ACC112 (cell line): ENCODE measurements at regions not wholly inside any gene's neighbourhood (a gene's known extent, or its start where the extent isn't known, plus 50 kb on each side); places are given as distances from the start of the nearest gene placed in this dataset.
A peak's percentile ranks its signal among the peaks of the same experiment; 100 is the strongest.

Source experiments
- H2AFZ ChIP-seq: fragments of 200-600 bp; sonication (generic); one replicate; pipeline ENCODE4 v1.6.0; 2017; ENCODE audit warnings: antibody characterized with exemption, low read length; ENCODE audit not compliant: unreplicated experiment
- H3K27ac ChIP-seq: fragments of 200-600 bp; sonication (generic); 2 replicates; pipeline ENCODE4 v1.5.1; 2014; ENCODE audit warnings: low read depth, mild to moderate bottlenecking, antibody characterized with exemption, low read length, moderate library complexity
- H3K27me3 ChIP-seq: fragments of 200-600 bp; sonication (generic); 2 replicates; pipeline ENCODE4 v1.6.1; 2014; ENCODE audit warnings: mild to moderate bottlenecking, antibody characterized with exemption, low read length, moderate library complexity, mixed read lengths; ENCODE audit not compliant: insufficient read depth
- H3K36me3 ChIP-seq: fragments of 200-600 bp; sonication (generic); 2 replicates; pipeline ENCODE4 v1.6.1; 2016; ENCODE audit warnings: mild to moderate bottlenecking, antibody characterized with exemption, low read length, moderate library complexity, mixed read lengths; ENCODE audit not compliant: insufficient read depth
- H3K4me1 ChIP-seq: fragments of 200-600 bp; sonication (generic); one replicate; pipeline ENCODE4 v1.6.1; 2016; ENCODE audit warnings: low read length, mixed read lengths; ENCODE audit not compliant: insufficient read depth, unreplicated experiment, control insufficient read depth
- H3K4me3 ChIP-seq: fragments of 200-600 bp; sonication (generic); 2 replicates; pipeline ENCODE4 v1.5.1; 2014; ENCODE audit warnings: mild to moderate bottlenecking, low read depth, low read length
- H3K79me2 ChIP-seq: fragments of 200-600 bp; sonication (generic); one replicate; pipeline ENCODE4 v1.6.0; 2016; ENCODE audit warnings: low read length; ENCODE audit not compliant: control insufficient read depth, unreplicated experiment, insufficient read depth

- Histone ChIP-seq H3K27me3 (peaks cover 85% of the 10 kb centered on the region), H3K4me1 (no peaks in the 10 kb centered on the region), H3K27ac (no peak overlapping the region)
Measured at GRCh38 chr15:89421219-89421618, 75.2 kb downstream of the RHCG start.

GRCh38 chr15:89419370-89419984 is 76.9 kb downstream of the RHCG start:
- H3K79me2 ChIP-seq = no peaks in the 10 kb centered on the region
- no peaks in the 10 kb centered on the region for H3K36me3 ChIP-seq
- H3K4me1 ChIP-seq = no peaks in the 10 kb centered on the region
- peaks cover 95% of the 10 kb centered on the region for H3K27me3 ChIP-seq
- H3K27ac ChIP-seq = no peak overlapping the region
- H3K4me3 ChIP-seq = no peak overlapping the region
- H2AFZ ChIP-seq = no peak overlapping the region

More at GRCh38 chr15:89421219-89421618, 75.2 kb downstream of the RHCG start:
- Histone ChIP-seq H2AFZ (no peak overlapping the region), H3K4me3 (no peak overlapping the region), H3K79me2 (no peaks in the 10 kb centered on the region), H3K36me3 (no peaks in the 10 kb centered on the region)

DNA sequence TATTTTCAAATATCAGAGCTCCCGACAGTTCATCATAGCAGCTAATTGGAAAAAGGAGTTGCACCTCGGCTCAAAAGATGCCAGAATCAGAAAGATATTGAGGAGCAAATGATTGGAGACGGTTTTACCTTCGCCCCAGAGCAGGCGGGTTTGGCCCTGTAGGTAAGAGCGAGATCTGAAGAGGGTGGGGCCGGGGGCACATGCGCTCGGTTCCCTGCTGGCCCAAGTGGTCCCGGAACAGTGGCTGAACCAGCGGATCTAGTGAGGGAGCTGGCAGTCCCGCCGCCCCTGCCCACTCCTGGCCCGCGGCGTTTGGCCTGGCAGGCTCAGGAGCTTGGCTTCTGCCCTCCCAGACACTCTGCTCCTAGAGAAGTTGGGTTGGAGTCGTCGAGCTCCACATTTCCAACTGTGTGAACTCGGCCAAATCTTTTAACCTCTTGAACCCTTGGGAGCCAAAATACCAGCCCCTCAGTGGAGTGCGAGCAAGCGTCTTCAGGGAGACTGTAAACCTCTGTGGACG is 79.1 kb downstream of the RHCG start:
- Histone ChIP-seq H3K4me3 (no peak overlapping the region), H3K27ac (no peak overlapping the region), H3K36me3 (no peaks in the 10 kb centered on the region), H3K4me1 (no peaks in the 10 kb centered on the region), H3K27me3 (peaks cover 98% of the 10 kb centered on the region), H3K79me2 (no peaks in the 10 kb centered on the region), H2AFZ (no peak overlapping the region)

- H3K4me1 ChIP-seq = no peaks in the 10 kb centered on the region
- H3K27ac ChIP-seq = no peak overlapping the region
- H3K27me3 ChIP-seq = peaks cover 98% of the 10 kb centered on the region
- H3K79me2 ChIP-seq = no peaks in the 10 kb centered on the region
- H2AFZ ChIP-seq = no peak overlapping the region
- no peak overlapping the region for H3K4me3 ChIP-seq
- H3K36me3 ChIP-seq = no peaks in the 10 kb centered on the region
Measured at GRCh38 chr15:89416339-89417183, 79.8 kb downstream of the RHCG start.

GRCh38 chr15:89414571-89414970 is 79.9 kb upstream of the POLG start:
- Histone ChIP-seq H2AFZ (no peak overlapping the region), H3K79me2 (no peaks in the 10 kb centered on the region), H3K36me3 (no peaks in the 10 kb centered on the region), H3K27ac (no peak overlapping the region), H3K4me1 (no peaks in the 10 kb centered on the region), H3K27me3 (peaks cover 98% of the 10 kb centered on the region), H3K4me3 (no peak overlapping the region)

DNA sequence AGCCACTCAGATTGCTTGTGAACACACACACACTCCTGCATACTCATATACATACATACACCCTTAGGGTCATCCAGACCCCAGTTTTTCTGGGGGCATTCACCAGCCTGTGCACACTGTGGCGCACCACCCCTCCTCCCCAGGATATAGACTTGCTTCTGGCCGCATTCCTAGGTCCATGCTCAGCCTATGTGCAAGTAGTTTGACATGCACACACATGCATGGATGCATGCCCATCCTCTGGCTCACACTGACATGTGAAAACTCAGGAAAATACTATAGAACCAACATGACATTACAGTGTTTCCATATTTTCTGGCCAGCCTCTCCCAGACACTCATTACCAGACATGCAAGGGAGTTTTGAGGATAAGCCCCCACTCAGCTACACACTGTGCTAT is 79.3 kb upstream of the POLG start:
- Histone ChIP-seq H3K4me3 (no peak overlapping the region), H3K4me1 (peaks cover under 1% of the 10 kb centered on the region), H3K27ac (no peak overlapping the region), H3K36me3 (no peaks in the 10 kb centered on the region), H3K79me2 (no peaks in the 10 kb centered on the region), H2AFZ (no peak overlapping the region), H3K27me3 (peaks cover 99% of the 10 kb centered on the region)

DNA sequence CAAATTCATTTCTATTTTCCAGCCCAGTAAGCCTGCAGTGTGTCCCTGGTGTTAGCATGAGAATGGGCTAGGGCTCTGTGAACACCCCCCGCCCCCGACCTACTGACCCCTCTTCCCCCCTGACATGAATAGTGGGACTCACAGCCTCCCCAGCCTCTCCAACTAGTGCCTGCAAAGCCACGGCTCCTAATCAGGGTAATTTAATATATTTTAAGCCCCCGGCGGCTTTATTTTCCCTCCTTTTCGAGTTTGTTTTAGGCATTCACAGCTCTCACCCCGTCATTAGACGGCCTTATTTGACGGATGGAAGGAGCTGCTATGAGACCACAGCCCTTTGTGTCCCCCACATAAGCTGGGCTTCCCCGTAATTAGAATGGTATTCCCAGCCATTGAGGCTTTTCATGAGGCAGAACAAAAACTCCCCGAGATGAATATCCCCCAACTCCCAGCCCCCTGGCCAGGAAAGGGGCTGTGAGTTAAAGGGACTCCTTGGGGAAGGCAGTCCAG is 78.3 kb upstream of the POLG start:
- peaks cover 99% of the 10 kb centered on the region for H3K27me3 ChIP-seq
- H3K36me3 ChIP-seq = no peaks in the 10 kb centered on the region
- no peak overlapping the region for H3K27ac ChIP-seq
- no peaks in the 10 kb centered on the region for H3K79me2 ChIP-seq
- no peak overlapping the region for H2AFZ ChIP-seq
- H3K4me3 ChIP-seq = no peak overlapping the region
- H3K4me1 ChIP-seq = peaks cover 3% of the 10 kb centered on the region

DNA sequence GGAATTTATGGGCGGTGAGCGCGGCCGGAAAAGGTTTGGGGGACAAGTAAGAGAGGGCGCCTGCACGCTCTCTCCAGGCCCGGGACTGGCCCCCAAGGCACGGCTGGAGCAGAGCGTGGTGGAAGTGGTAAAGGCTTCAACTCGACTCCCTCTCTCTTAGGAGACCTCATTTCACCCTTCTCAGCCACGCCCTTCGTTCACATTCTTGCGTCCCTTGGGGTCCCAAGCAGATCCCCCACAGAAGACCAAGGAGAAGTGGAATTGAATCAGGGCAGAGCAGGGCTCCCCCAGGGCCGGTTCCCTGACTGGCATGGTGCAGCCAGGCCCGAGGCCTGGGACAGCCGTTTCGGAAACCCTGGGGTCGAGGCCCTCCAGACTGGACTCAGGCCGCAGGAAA is 75.4 kb upstream of the POLG start:
- Histone ChIP-seq H2AFZ (no peak overlapping the region), H3K4me1 (peaks cover 7% of the 10 kb centered on the region), H3K79me2 (no peaks in the 10 kb centered on the region), H3K36me3 (no peaks in the 10 kb centered on the region), H3K27me3 (peaks cover 100% of the 10 kb centered on the region), H3K4me3 (no peak overlapping the region), H3K27ac (no peak overlapping the region)

GRCh38 chr15:89409184-89410038 is 74.8 kb upstream of the POLG start:
- peaks cover 7% of the 10 kb centered on the region for H3K4me1 ChIP-seq
- no peaks in the 10 kb centered on the region for H3K36me3 ChIP-seq
- H3K4me3 ChIP-seq = peak overlapping the region; percentile 70
- peaks cover 100% of the 10 kb centered on the region for H3K27me3 ChIP-seq
- no peak overlapping the region for H3K27ac ChIP-seq
- H2AFZ ChIP-seq = peak overlapping the region; percentile 39
- no peaks in the 10 kb centered on the region for H3K79me2 ChIP-seq
